B cell (primary cell): ENCODE measurements at regions not wholly inside any gene's neighbourhood (a gene's known extent, or its start where the extent isn't known, plus 50 kb on each side); places are given as distances from the start of the nearest gene placed in this dataset.
"Not testable (repeated sequence)": the region's sequence is repeated elsewhere in the genome, so short reads cannot be mapped to it uniquely, and the experiment has no call there.

Source experiments
- EZH2 ChIP-seq: IDR thresholded peaks from 2 replicates; pipeline ENCODE4 v1.6.1; 2012; ENCODE audit warnings: borderline replicate concordance, low read depth, mild to moderate bottlenecking, moderate library complexity, low read length; ENCODE audit not compliant: insufficient read depth, poor library complexity, severe bottlenecking
- TF ChIP-seq, protein P1 (sequence below): fragments of 200-600 bp; IDR thresholded peaks from one replicate; pipeline ENCODE4 v1.8.0; 2022; ENCODE audit warnings: antibody characterized with exemption, mild to moderate bottlenecking

DNA sequence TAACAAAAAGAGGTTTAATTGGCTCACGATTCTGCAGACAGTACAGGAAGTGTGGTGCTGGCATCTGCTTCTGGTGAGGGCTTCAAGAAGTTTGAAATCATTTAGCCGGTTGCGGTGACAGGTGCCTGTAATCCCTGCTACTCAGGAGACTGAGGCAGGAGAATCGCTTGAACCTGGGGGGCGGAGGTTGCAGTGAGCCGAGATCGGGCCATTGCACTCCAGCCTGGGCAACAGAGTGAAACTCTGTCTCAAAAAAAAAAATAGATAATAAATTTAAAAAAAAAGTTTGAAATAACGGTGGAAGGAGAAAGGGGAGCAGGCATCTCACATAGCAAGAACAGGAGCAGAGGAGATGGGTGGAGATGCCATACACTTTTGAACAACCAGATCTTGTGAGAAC is 71.9 kb upstream of the TPTE start:
- TF ChIP-seq EZH2: not testable (repeated sequence)
- TF ChIP-seq, protein P1, sequence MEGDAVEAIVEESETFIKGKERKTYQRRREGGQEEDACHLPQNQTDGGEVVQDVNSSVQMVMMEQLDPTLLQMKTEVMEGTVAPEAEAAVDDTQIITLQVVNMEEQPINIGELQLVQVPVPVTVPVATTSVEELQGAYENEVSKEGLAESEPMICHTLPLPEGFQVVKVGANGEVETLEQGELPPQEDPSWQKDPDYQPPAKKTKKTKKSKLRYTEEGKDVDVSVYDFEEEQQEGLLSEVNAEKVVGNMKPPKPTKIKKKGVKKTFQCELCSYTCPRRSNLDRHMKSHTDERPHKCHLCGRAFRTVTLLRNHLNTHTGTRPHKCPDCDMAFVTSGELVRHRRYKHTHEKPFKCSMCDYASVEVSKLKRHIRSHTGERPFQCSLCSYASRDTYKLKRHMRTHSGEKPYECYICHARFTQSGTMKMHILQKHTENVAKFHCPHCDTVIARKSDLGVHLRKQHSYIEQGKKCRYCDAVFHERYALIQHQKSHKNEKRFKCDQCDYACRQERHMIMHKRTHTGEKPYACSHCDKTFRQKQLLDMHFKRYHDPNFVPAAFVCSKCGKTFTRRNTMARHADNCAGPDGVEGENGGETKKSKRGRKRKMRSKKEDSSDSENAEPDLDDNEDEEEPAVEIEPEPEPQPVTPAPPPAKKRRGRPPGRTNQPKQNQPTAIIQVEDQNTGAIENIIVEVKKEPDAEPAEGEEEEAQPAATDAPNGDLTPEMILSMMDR: not testable (repeated sequence)
